GM12878 (cell line): ENCODE measurements at regions not wholly inside any gene's neighbourhood (a gene's known extent, or its start where the extent isn't known, plus 50 kb on each side); places are given as distances from the start of the nearest gene placed in this dataset.

ENCODE experiments used
- ATAC-seq: fragments of 200-7000 bp; cut with Tn5 transposase; 3 replicates; pipeline ENCODE4 v1.9.1; 2020; ENCODE audit warnings: mild to moderate bottlenecking, moderate library complexity
- BruUV-seq: library from RNA; stranded (reverse); fragments of 400-500 nt; replicated peaks from 2 replicates; lab custom pipeline; 2021; lab: Mats Ljungman, UMichigan
- CTCF ChIA-PET: fragments of 300-600 bp; sonication (Branson Sonifier 250); formaldehyde crosslinking; extraction: SDS; loops from one replicate; lab custom pipeline; 2021; ENCODE audit warnings: inconsistent platforms; lab: Yijun Ruan, JAX
- POLR2A ChIA-PET: fragments of 350-600 bp; formaldehyde crosslinking; extraction: SDS; loops from one replicate; lab custom pipeline; 2021; ENCODE audit warnings: inconsistent platforms; lab: Charles Lee
- RAD21 ChIA-PET: fragments of 300-600 bp; sonication (Branson Sonifier 250); formaldehyde crosslinking; loops from one replicate; lab custom pipeline; 2023; ENCODE audit warnings: antibody characterized with exemption; ENCODE audit not compliant: unreplicated experiment; lab: Charles Lee
- SMC1A ChIA-PET: fragments of 300-600 bp; sonication (Branson Sonifier 250); formaldehyde crosslinking; loops from one replicate; lab custom pipeline; 2023; ENCODE audit not compliant: unreplicated experiment, uncharacterized antibody; lab: Charles Lee
- DNase-seq: peaks from one replicate; pipeline ENCODE4 v3.0.0-alpha.2; 2011; ENCODE audit warnings: low read depth, low spot score
- FAIRE-seq: peaks from 3 replicates; lab custom pipeline; 2011; peaks lifted over from hg19 to GRCh38; lab: Jason Lieb, UNC
- H2AFZ ChIP-seq: 2 replicates; pipeline ENCODE4 v1.6.0; 2011; ENCODE audit warnings: low read depth, low read length, control low read depth; ENCODE audit not compliant: control insufficient read depth
- H3K27ac ChIP-seq: 2 replicates; pipeline ENCODE4 v1.5.1; 2011; ENCODE audit warnings: control low read depth; ENCODE audit not compliant: control insufficient read depth, insufficient read depth
- H3K27me3 ChIP-seq, 2 experiments: replicated peaks in 1 of 2; 2 replicates each; pipeline versions ENCODE4 v1.6.0 to v1.6.1; 2011; ENCODE audit warnings: low read length in 1 of 2; ENCODE audit not compliant: control insufficient read depth in 2 of 2, insufficient read depth in 2 of 2
- H3K36me3 ChIP-seq, 2 experiments: 2 replicates each; pipeline ENCODE4 v1.5.1; 2011; ENCODE audit warnings: low read length in 1 of 2; ENCODE audit not compliant: control insufficient read depth in 2 of 2, insufficient read depth in 2 of 2
- H3K4me1 ChIP-seq: 2 replicates; pipeline ENCODE4 v1.6.1; 2011; ENCODE audit warnings: mild to moderate bottlenecking, low read length, moderate library complexity, mixed read lengths; ENCODE audit not compliant: control insufficient read depth, insufficient read depth
- H3K4me2 ChIP-seq: 2 replicates; pipeline ENCODE4 v1.6.0; 2011; ENCODE audit warnings: control low read depth; ENCODE audit not compliant: control insufficient read depth, insufficient read depth
- H3K4me3 ChIP-seq: fragments of 200-600 bp; sonication (generic); 2 replicates; pipeline ENCODE4 v1.5.1; 2016
- H3K79me2 ChIP-seq: 2 replicates; pipeline ENCODE4 v1.6.0; 2011; ENCODE audit warnings: low read length; ENCODE audit not compliant: control insufficient read depth, insufficient read depth
- H3K9ac ChIP-seq: 2 replicates; pipeline ENCODE4 v1.8.0; 2011; ENCODE audit warnings: low read length, control low read depth, mixed read lengths; ENCODE audit not compliant: control insufficient read depth, insufficient read depth
- H3K9me3 ChIP-seq: replicated peaks from 3 replicates; pipeline ENCODE4 v1.5.1; 2011; ENCODE audit warnings: mild to moderate bottlenecking, low read length; ENCODE audit not compliant: control insufficient read depth, insufficient read depth
- H4K20me1 ChIP-seq: 2 replicates; pipeline ENCODE4 v1.6.0; 2011; ENCODE audit not compliant: control insufficient read depth, insufficient read depth
- GATAD2B ChIP-seq: fragments of 450-650 bp; conservative IDR thresholded peaks from 2 replicates; pipeline ENCODE4 v1.6.1; 2017; ENCODE audit warnings: low read depth, mild to moderate bottlenecking, moderate library complexity
- HDAC6 ChIP-seq: fragments of 200-600 bp; sonication (generic); IDR thresholded peaks from one replicate; pipeline ENCODE4 v1.8.0; 2017; ENCODE audit warnings: antibody characterized with exemption; ENCODE audit not compliant: unreplicated experiment
- IRF4 ChIP-seq: IDR thresholded peaks from 2 replicates; pipeline ENCODE4 v1.6.1; 2011; ENCODE audit warnings: low read depth, low read length
- WGBS: methylation state at CpG from one replicate; pipeline ENCODE4 v1.1.6; 2016; ENCODE audit warnings: low lambda C conversion rate; ENCODE audit not compliant: insufficient replicate concordance, insufficient coverage; ENCODE audit errors: missing lambda C conversion rate; 5-methylcytosine and 5-hydroxymethylcytosine counted together
- in situ Hi-C: fragments of 300-500 bp; cut with MboI; formaldehyde crosslinking; loops from 9 replicates; pipeline ENCODE4 v1.14.3; 2018; ENCODE audit warnings: mixed read lengths
- intact Hi-C: fragments of 100-400 bp; cut with micrococcal nuclease; formaldehyde crosslinking; loops from one replicate; pipeline ENCODE4 v1.14.2; 2022; ENCODE audit not compliant: unreplicated experiment
- TF ChIP-seq, protein P1 (sequence below): fragments of 450-650 bp; formaldehyde crosslinking; IDR thresholded peaks from 2 replicates; pipeline ENCODE4 v1.5.0; 2022; ENCODE audit warnings: mild to moderate bottlenecking, missing genetic modification characterization

DNA sequence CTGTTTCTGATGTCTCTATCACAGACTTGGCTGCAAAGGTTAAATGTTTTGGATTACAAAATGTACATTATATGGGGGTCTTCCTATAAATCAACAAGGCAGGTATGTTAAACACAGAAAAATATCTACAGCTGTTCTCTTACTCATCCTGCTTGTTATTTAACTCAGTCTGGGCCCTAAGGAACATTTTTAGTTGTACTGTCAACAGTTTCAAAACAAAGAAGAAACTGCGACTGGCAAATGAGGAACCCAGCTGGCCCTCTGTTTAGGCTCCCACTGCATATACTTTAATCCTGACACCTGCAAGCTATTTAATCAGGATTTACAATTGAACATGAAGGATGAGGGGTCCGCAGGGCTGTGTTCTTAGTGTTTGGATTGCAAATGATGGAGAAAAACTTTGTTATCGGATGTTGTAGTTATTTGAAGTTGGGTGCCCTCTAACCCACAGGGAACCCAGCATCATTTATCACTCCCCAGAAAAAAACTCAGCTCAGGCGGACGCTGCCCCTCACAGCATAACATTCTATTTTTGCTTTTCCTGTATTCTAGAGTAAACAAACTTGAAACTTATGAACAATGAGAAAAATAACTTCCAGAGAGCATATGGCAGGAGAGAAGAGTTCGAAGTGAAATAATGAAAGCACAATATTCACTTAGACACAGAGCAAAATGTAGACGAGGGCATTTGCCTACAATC lies 91.2 kb downstream of the POLR2M start:
- SMC1A ChIA-PET: interaction anchor here (1.3 kb wide), 1 partner anchor 63 kb away, joined by 3 read pairs; no protein-coding TSS in a partner anchor
- FAIRE-seq: no peak

More for the DNA sequence above, 91.2 kb downstream of the POLR2M start:
- Histone ChIP-seq H3K4me3 (no peak overlapping the region), H3K36me3 (no peaks in the 10 kb centered on the region), H3K27me3 (peaks cover 0 to 2% of the 10 kb centered on the region in 2 experiments; a peak in 2 of 4 replicates)
- CTCF ChIA-PET: interaction anchor here (1.3 kb wide), 1 partner anchor 63 kb away, joined by 5 read pairs; no protein-coding TSS in a partner anchor
- BruUV-seq: no TSS peak
- no peak for DNase-seq
- TF ChIP-seq HDAC6: no peak
- TF ChIP-seq GATAD2B: no peak
- TF ChIP-seq, protein P1, sequence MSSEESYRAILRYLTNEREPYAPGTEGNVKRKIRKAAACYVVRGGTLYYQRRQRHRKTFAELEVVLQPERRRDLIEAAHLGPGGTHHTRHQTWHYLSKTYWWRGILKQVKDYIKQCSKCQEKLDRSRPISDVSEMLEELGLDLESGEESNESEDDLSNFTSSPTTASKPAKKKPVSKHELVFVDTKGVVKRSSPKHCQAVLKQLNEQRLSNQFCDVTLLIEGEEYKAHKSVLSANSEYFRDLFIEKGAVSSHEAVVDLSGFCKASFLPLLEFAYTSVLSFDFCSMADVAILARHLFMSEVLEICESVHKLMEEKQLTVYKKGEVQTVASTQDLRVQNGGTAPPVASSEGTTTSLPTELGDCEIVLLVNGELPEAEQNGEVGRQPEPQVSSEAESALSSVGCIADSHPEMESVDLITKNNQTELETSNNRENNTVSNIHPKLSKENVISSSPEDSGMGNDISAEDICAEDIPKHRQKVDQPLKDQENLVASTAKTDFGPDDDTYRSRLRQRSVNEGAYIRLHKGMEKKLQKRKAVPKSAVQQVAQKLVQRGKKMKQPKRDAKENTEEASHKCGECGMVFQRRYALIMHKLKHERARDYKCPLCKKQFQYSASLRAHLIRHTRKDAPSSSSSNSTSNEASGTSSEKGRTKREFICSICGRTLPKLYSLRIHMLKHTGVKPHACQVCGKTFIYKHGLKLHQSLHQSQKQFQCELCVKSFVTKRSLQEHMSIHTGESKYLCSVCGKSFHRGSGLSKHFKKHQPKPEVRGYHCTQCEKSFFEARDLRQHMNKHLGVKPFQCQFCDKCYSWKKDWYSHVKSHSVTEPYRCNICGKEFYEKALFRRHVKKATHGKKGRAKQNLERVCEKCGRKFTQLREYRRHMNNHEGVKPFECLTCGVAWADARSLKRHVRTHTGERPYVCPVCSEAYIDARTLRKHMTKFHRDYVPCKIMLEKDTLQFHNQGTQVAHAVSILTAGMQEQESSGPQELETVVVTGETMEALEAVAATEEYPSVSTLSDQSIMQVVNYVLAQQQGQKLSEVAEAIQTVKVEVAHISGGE: no peak
- no peak for TF ChIP-seq IRF4
- TF ChIP-seq, all 136 proteins: peak for 0
- in situ Hi-C loops: no loop called here
- POLR2A ChIA-PET: no interaction called here
- no peaks in the 10 kb centered on the region; the same call in 1 of the 2 replicates for H4K20me1 ChIP-seq
- no peak overlapping the region for H3K9ac ChIP-seq
- intact Hi-C loops: no loop called here
- no peak overlapping the region for H2AFZ ChIP-seq
- no peak overlapping the region for H3K27ac ChIP-seq
- no peak overlapping the region for H3K4me2 ChIP-seq
- H3K9me3 ChIP-seq: no peaks in the 10 kb centered on the region
- RAD21 ChIA-PET: interaction anchor here (1.2 kb wide), 1 partner anchor 47 kb away, joined by 3 read pairs; no protein-coding TSS in a partner anchor
- 3% methylated on average over 7 of the region's 7 CpGs for WGBS
- ATAC-seq: no peak
- no peaks in the 10 kb centered on the region for H3K79me2 ChIP-seq
- no peaks in the 10 kb centered on the region for H3K4me1 ChIP-seq
